Cerebellar nuclear complex (tissue), 1 donor: ENCODE measurements at regions not wholly inside any gene's neighbourhood (a gene's known extent, or its start where the extent isn't known, plus 50 kb on each side); places are given as distances from the start of the nearest gene placed in this dataset.
A peak's percentile ranks its signal among the peaks of the same experiment; 100 is the strongest.

ENCODE experiments used
- DNase-seq, 2 experiments: peaks; one replicate each; lab custom pipeline; 2025; lab: John Stamatoyannopoulos, UW

DNA sequence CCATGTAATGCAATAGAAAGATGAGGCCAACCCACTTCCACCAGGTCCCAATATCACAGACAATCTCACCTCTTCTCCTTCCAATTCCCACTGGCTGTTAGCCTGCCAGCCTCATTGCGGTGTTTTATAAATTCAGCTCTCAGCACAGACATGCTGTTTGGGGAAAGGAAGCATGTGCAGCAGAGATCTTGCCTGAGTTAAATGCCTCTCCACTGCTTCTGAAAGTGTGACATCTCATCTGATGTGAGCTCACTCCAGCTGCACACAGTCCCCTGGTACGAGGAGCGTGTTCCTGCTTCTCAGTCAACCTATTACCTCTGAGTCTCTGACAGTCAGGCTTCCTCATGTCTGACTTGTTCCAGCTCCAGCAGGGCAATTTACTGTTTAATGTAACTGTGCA, 122.7 kb upstream of the GUCY1A2 start:
- DNase-seq = no peak

DNA sequence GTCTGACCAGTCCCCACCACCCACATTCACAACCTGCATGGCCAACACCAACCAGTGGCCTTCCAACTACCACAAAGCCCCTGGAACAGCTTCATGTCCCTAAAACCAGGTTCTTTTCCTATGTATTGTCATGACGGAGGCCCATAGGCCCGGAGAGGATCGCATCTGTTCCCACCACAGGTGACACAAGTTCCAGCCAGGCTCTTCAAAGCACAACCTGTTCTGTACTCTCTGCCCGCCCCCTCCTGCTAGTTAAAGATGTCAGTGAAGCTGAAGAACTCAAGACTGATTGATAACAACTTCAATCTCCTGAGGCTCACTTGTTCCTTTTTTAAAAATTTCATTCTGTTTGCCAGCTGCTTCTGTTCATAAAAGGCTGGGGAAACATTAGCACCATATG, 121.1 kb upstream of the GUCY1A2 start:
- peak; percentile 24 to 25 for DNase-seq

GRCh38 chr11:107136892-107137291, 118.6 kb upstream of the GUCY1A2 start:
- DNase-seq = no peak

DNA sequence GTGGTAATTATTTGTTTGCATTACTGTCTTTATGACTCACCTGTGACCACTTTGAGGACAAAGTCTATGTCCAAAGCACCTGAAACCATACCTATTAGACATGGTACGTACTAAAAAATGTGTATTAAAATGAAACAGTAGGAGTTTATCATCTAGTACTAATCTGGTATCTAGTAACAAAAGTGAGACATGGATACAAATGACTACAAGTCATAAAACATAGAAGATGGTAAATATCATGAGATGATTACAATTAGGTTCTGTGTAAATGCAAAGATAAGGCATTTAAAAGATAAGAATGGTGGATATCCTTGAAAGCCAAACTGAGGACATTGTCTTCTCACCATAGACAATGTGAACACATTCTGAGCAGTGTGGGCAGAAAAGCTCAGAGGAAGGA, 113.5 kb upstream of the GUCY1A2 start:
- no peak for DNase-seq

GRCh38 chr11:107123022-107123421, 104.7 kb upstream of the GUCY1A2 start:
- no peak for DNase-seq

GRCh38 chr11:107118025-107118720, 99.9 kb upstream of the GUCY1A2 start:
- DNase-seq = no peak

DNA sequence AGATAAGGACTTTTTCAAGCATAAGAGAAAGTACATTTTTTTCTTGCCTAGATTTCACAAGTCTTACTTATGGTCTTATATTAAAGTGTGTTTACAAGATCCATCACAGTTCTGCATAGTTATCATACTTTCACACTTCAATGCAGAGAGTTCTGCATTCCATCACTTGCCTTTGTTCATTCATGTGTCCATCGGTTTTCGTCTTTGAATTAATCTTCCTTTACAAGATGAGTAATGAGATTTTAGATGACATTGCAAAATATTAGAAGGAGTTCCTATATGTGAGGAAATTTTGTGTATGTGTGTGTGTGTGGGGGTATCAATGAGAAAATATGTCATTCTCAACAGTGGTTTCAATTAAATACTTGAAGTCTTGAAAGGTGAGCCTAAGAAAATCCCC, 98.1 kb upstream of the GUCY1A2 start:
- DNase-seq = no peak

- DNase-seq = no peak
Measured at GRCh38 chr11:107102692-107103477, 84.6 kb upstream of the GUCY1A2 start.

- no peak for DNase-seq
Measured at GRCh38 chr11:107092667-107093066, 74.4 kb upstream of the GUCY1A2 start.

DNA sequence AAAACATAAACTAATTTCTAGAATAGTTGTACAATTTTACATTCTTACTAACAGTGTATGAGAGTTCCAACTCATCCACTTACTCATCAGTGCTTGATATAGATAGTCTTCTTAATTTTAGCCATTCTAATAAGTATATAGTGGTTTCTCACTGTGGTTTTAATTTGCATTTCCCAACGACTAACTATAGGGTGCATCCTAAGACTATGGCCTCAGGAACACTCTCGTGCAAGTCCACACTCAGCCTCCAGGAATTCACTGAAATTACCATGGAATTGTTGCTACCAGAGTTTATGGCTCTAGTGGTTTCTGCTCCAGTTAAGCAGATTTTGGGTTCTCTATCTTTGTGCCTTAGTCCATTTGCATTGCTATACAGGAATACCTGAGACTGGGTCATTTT, 60.1 kb upstream of the GUCY1A2 start:
- no peak for DNase-seq

GRCh38 chr11:107076832-107077231, 58.6 kb upstream of the GUCY1A2 start:
- no peak for DNase-seq

- no peak for DNase-seq
Measured at GRCh38 chr11:107071129-107071528, 52.9 kb upstream of the GUCY1A2 start.
